Left ventricle myocardium inferior (tissue), 1 donor: ENCODE measurements at regions not wholly inside any gene's neighbourhood (a gene's known extent, or its start where the extent isn't known, plus 50 kb on each side); places are given as distances from the start of the nearest gene placed in this dataset.
"Not testable (repeated sequence)": the region's sequence is repeated elsewhere in the genome, so short reads cannot be mapped to it uniquely, and the experiment has no call there.

Experiments
- DNase-seq: peaks from one replicate; pipeline ENCODE4 v3.0.0-alpha.2; 2020
- H3K27ac ChIP-seq: fragments of 200-600 bp; replicated peaks from 2 replicates; pipeline ENCODE4 v1.8.0; 2021
- H3K27me3 ChIP-seq: fragments of 200-600 bp; 2 replicates; pipeline ENCODE4 v1.8.0; 2021; ENCODE audit warnings: low read depth
- H3K36me3 ChIP-seq: fragments of 200-600 bp; 2 replicates; pipeline ENCODE4 v1.8.0; 2021
- H3K4me1 ChIP-seq: fragments of 200-600 bp; 2 replicates; pipeline ENCODE4 v1.8.0; 2021
- H3K4me3 ChIP-seq: fragments of 200-600 bp; 2 replicates; pipeline ENCODE4 v1.8.0; 2021; ENCODE audit warnings: mild to moderate bottlenecking, moderate library complexity
- H3K9me3 ChIP-seq: fragments of 200-600 bp; replicated peaks from 2 replicates; pipeline ENCODE4 v1.8.0; 2021
- CTCF ChIP-seq: fragments of 200-600 bp; IDR thresholded peaks from 2 replicates; pipeline ENCODE4 v1.8.0; 2021; ENCODE audit warnings: antibody characterized with exemption, mild to moderate bottlenecking, borderline replicate concordance
- intact Hi-C: fragments of 100-400 bp; cut with micrococcal nuclease; formaldehyde crosslinking; loops from one replicate; pipeline ENCODE4 v1.11.0; 2022
- donor health status: DM: no; HTN: yes; CAD: no; lungs with severe emphysema.

GRCh38 chr5:168096525-168096924 is 194.9 kb upstream of the WWC1 start:
- H3K9me3 ChIP-seq = no peaks in the 10 kb centered on the region
- TF ChIP-seq CTCF = no peak
- intact Hi-C loops = no loop called here

GRCh38 chr5:168097876-168098653 is 193.4 kb upstream of the WWC1 start:
- H3K4me1 ChIP-seq = peaks cover 4% of the 10 kb centered on the region
- no peak for DNase-seq

More at GRCh38 chr5:168096525-168096924, 194.9 kb upstream of the WWC1 start:
- Histone ChIP-seq H3K27me3 (no peaks in the 10 kb centered on the region), H3K4me3 (no peak overlapping the region), H3K4me1 (peaks cover 14% of the 10 kb centered on the region), H3K36me3 (peaks cover 37% of the 10 kb centered on the region), H3K27ac (no peak overlapping the region)
- no peak for DNase-seq

GRCh38 chr5:168101352-168101751 is 190.1 kb upstream of the WWC1 start:
- Histone ChIP-seq H3K36me3 (peaks cover 14% of the 10 kb centered on the region), H3K27me3 (no peaks in the 10 kb centered on the region), H3K27ac (no peak overlapping the region), H3K4me1 (peaks cover 28% of the 10 kb centered on the region), H3K4me3 (no peak overlapping the region), H3K9me3 (no peaks in the 10 kb centered on the region)
- no peak for TF ChIP-seq CTCF
- intact Hi-C loops = no loop called here
- no peak for DNase-seq

More at GRCh38 chr5:168097876-168098653, 193.4 kb upstream of the WWC1 start:
- Histone ChIP-seq H3K36me3 (peaks cover 31% of the 10 kb centered on the region), H3K4me3 (no peak overlapping the region), H3K27me3 (no peaks in the 10 kb centered on the region), H3K27ac (no peak overlapping the region), H3K9me3 (no peaks in the 10 kb centered on the region)
- intact Hi-C loops = no loop called here
- TF ChIP-seq CTCF = no peak

- H3K4me3 ChIP-seq, H3K9me3 ChIP-seq, H3K27me3 ChIP-seq, intact Hi-C loops, DNase-seq: not testable (repeated sequence)
- H3K4me1 ChIP-seq = peaks cover 28% of the 10 kb centered on the region
- H3K27ac ChIP-seq = peak overlapping the region; percentile 44
- H3K36me3 ChIP-seq = peaks cover 14% of the 10 kb centered on the region
Observed at GRCh38 chr5:168103018-168103417, 188.4 kb upstream of the WWC1 start.

- no peak for DNase-seq
- intact Hi-C loops = no loop called here
- Histone ChIP-seq H3K4me1 (peaks cover 28% of the 10 kb centered on the region), H3K4me3 (no peak overlapping the region), H3K27ac (peak overlapping the region; percentile 44), H3K27me3 (no peaks in the 10 kb centered on the region), H3K36me3 (peaks cover 3% of the 10 kb centered on the region), H3K9me3 (no peaks in the 10 kb centered on the region)
- no peak for TF ChIP-seq CTCF
Observed at GRCh38 chr5:168104350-168104749, 187.1 kb upstream of the WWC1 start.

- Histone ChIP-seq H3K4me3 (no peak overlapping the region), H3K36me3 (no peaks in the 10 kb centered on the region), H3K4me1 (peaks cover 28% of the 10 kb centered on the region), H3K9me3 (no peaks in the 10 kb centered on the region), H3K27me3 (peaks cover 3% of the 10 kb centered on the region), H3K27ac (peak overlapping the region; percentile 12)
- intact Hi-C loops = no loop called here
- no peak for DNase-seq
- TF ChIP-seq CTCF = no peak
Observed at GRCh38 chr5:168104811-168105481, 186.5 kb upstream of the WWC1 start.
